Kidney (tissue), 13 donors: ENCODE measurements at regions not wholly inside any gene's neighbourhood (a gene's known extent, or its start where the extent isn't known, plus 50 kb on each side); places are given as distances from the start of the nearest gene placed in this dataset.

Experiments
- DNase-seq, 5 donors: peaks; one replicate each; pipeline ENCODE4 v3.0.0-alpha.2; 2013 to 2020
- FAIRE-seq: peaks from 2 replicates; lab custom pipeline; 2012; peaks lifted over from hg19 to GRCh38; lab: Jason Lieb, UNC
- H3K27ac ChIP-seq, 2 donors: one replicate each; pipeline ENCODE4 v1.7.0; 2013; ENCODE audit warnings: low read depth in 2 of 2, low read length in 2 of 2, inconsistent platforms in 1 of 2
- H3K27me3 ChIP-seq: one replicate; pipeline ENCODE4 v1.7.1; 2013; ENCODE audit warnings: low read length, inconsistent platforms; ENCODE audit not compliant: control insufficient read depth, insufficient read depth
- H3K36me3 ChIP-seq, 3 donors: one replicate each; pipeline versions ENCODE4 v1.7.0 to v1.7.1; 2013; ENCODE audit warnings: low read length in 3 of 3, control low read depth in 1 of 3, inconsistent platforms in 1 of 3; ENCODE audit not compliant: insufficient read depth in 3 of 3, control insufficient read depth in 2 of 3
- H3K4me1 ChIP-seq, 3 donors: one replicate each; pipeline versions ENCODE4 v1.7.0 to v1.7.1; 2013; ENCODE audit warnings: low read length in 3 of 3, inconsistent platforms in 1 of 3, low read depth in 1 of 3; ENCODE audit not compliant: control insufficient read depth in 2 of 3, insufficient read depth in 2 of 3
- H3K4me3 ChIP-seq, 3 donors: one replicate each; pipeline versions ENCODE4 v1.7.0 to v1.8.1; 2013; ENCODE audit warnings: low read length in 3 of 3, control low read depth in 1 of 3, inconsistent platforms in 1 of 3
- H3K9ac ChIP-seq, 3 donors: one replicate each; pipeline versions ENCODE4 v1.7.0 to v1.7.1; 2013; ENCODE audit warnings: low read length in 3 of 3, control low read depth in 1 of 3, inconsistent platforms in 1 of 3
- H3K9me3 ChIP-seq, 3 donors: one replicate each; pipeline versions ENCODE4 v1.7.0 to v1.7.1; 2013; ENCODE audit warnings: low read length in 3 of 3, control low read depth in 1 of 3, inconsistent platforms in 1 of 3; ENCODE audit not compliant: control insufficient read depth in 2 of 3, insufficient read depth in 1 of 3
- intact Hi-C: fragments of 100-400 bp; cut with DNase I; formaldehyde crosslinking; loops from one replicate; pipeline ENCODE4 v1.11.1; 2022
- TF ChIP-seq, protein P1 (sequence below): IDR thresholded peaks from 3 replicates; pipeline ENCODE4 v1.5.1; 2012; ENCODE audit warnings: mild to moderate bottlenecking, moderate library complexity, borderline replicate concordance; ENCODE audit not compliant: insufficient read depth; ENCODE audit errors: extremely low read depth
- donor health status: control.
- donor health status: control.
- donor health status: control.
- donor health status: control.
- donor health status: control.
- donor health status: DM: yes; HTN: yes; CAD: no.
- donor health status: Normal renal cell carcinoma (clear cell type).

DNA sequence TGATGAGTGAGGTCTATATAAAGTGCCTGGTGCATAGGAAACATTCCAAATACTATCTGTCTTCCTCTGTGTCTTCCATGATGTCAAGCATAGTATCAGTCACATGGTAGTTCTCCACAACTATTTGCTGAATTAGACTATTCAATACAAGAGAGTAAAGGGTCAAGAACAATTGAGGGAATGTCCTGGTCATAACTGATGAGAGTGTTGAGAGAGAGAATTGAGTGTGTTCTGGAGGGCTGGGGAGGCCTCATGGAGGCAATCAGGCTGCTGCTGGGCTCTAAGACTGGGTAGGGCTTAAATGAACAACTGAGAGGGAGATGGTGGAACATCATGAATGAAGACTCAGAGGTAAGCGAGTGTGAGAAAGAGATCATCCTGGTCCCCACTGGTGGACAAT is 433.7 kb upstream of the ONECUT1 start:
- DNase-seq (no peak), FAIRE-seq (no peak)
- Histone ChIP-seq H3K27me3 (no peaks in the 10 kb centered on the region), H3K4me1 (no peaks in the 10 kb centered on the region), H3K9me3 (no peaks in the 10 kb centered on the region), H3K9ac (no peak overlapping the region), H3K36me3 (no peaks in the 10 kb centered on the region), H3K4me3 (no peak overlapping the region), H3K27ac (no peak overlapping the region)
- intact Hi-C loops: no loop called here
- TF ChIP-seq, protein P1, sequence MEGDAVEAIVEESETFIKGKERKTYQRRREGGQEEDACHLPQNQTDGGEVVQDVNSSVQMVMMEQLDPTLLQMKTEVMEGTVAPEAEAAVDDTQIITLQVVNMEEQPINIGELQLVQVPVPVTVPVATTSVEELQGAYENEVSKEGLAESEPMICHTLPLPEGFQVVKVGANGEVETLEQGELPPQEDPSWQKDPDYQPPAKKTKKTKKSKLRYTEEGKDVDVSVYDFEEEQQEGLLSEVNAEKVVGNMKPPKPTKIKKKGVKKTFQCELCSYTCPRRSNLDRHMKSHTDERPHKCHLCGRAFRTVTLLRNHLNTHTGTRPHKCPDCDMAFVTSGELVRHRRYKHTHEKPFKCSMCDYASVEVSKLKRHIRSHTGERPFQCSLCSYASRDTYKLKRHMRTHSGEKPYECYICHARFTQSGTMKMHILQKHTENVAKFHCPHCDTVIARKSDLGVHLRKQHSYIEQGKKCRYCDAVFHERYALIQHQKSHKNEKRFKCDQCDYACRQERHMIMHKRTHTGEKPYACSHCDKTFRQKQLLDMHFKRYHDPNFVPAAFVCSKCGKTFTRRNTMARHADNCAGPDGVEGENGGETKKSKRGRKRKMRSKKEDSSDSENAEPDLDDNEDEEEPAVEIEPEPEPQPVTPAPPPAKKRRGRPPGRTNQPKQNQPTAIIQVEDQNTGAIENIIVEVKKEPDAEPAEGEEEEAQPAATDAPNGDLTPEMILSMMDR: no peak

DNA sequence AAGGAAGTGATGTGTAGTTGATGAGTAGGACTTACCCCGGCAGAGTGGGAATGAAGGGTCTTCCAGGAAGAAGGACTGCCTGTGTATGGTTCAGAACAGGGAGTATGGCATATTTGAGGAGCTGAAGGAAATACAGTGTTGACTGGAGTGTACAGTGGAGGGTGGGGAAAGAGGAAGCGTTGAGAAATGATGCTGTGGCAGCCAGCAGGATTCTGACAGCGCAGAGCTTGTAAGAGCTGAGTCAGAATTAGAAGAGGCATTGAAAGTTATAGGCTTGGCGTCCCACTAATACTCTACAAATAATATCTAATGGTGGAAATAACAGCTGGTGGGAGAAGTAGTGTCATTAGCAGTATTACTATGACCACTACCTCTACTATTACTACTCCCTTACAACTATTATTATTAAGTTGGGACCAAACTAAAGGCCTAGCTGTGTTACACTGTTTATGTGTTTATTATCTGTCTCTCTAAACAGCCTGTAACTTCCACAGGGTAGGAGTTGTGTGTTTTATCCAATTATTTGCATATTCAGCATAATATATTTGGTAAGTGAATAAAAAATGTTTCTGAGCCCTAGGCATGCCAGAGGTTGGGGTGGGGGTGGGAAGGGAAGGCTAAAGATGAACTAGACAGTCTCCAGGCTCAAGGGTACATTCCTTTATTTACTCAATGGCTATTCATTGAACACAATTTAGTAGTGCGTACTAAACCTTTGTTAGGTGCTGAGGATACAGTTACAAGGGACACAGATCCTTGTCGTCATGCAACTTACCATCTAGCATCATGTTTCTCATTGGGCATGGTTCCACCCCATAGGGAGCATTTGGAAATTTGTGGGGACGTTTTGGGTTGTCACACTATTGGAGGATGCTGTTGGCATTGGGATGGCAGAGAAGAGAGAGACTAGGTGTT is 428.8 kb upstream of the ONECUT1 start:
- no peak overlapping the region for H3K9ac ChIP-seq
- no peak overlapping the region for H3K4me3 ChIP-seq
- H3K9me3 ChIP-seq: no peaks in the 10 kb centered on the region
- no peaks in the 10 kb centered on the region for H3K4me1 ChIP-seq
- no peaks in the 10 kb centered on the region for H3K27me3 ChIP-seq
- no peaks in the 10 kb centered on the region for H3K36me3 ChIP-seq
- no peak overlapping the region for H3K27ac ChIP-seq
- no peak for FAIRE-seq
- no peak for DNase-seq
- TF ChIP-seq, protein P1: no peak
- intact Hi-C loops: no loop called here

DNA sequence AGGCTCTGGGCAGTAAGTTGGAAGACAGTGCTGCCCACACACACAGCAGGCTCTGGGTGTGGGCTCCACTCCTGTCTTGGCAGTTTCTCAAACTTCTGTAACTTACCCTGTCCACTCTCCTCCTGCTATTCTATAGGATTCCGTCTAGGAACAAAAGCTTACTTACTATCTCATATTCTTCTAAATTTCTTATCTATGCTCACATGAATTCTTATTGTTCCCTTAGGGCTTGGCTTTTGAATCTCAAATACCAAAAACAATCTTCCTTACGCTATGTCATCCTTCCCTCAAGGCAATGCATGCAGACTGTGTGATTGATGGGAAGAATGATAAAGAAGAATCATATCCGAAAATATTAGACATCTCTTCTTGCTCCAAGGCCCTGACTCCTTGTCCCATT is 425.9 kb upstream of the ONECUT1 start:
- H3K27ac ChIP-seq: no peak overlapping the region
- H3K9me3 ChIP-seq: no peaks in the 10 kb centered on the region
- no peaks in the 10 kb centered on the region for H3K27me3 ChIP-seq
- no peak for FAIRE-seq
- H3K36me3 ChIP-seq: no peaks in the 10 kb centered on the region
- no peak for DNase-seq
- TF ChIP-seq, protein P1: no peak
- intact Hi-C loops: no loop called here
- no peak overlapping the region for H3K4me3 ChIP-seq
- H3K4me1 ChIP-seq: no peaks in the 10 kb centered on the region
- no peak overlapping the region for H3K9ac ChIP-seq
